Jurkat, Clone E6-1 (cell line): ENCODE measurements at regions not wholly inside any gene's neighbourhood (a gene's known extent, or its start where the extent isn't known, plus 50 kb on each side); places are given as distances from the start of the nearest gene placed in this dataset.
"Not testable (repeated sequence)": the region's sequence is repeated elsewhere in the genome, so short reads cannot be mapped to it uniquely, and the experiment has no call there.

ENCODE experiments used
- DNase-seq: peaks from one replicate; pipeline ENCODE4 v3.0.0-alpha.2; 2011; ENCODE audit warnings: low read depth, low spot score
- H3K4me3 ChIP-seq: 2 replicates; pipeline ENCODE4 v1.5.1; 2011; ENCODE audit warnings: mild to moderate bottlenecking, low read length, control low read depth, moderate library complexity

DNA sequence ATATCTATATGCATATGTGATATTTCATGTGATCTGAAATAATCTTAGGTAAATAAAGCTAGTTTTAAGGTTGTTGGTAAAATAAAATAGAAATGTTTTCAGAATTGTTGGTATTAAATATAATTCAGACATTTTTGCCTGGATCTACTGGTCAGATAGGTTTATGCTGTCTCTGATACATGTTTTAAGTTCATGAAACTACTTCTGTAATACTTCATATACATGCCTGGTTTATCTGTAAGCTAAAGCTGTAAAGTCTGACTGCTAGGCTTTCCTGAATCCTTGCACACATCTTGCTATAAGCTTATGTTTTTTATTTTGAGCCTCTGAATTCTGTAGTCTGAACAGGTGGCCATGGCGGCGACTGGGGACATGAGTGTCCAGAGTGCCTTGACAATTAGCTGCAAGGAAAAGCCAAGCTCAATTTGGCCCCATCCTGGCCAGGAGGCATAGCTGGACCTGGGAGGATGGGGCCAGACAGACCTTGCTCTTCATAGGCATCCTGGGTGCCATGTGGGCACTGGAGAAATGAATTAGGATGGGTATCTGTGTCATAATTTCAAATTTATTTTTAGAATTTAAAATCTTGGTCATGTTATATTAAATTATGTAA is 241.0 kb upstream of the UBASH3B start:
- DNase-seq = no peak
- no peak overlapping the region for H3K4me3 ChIP-seq

DNA sequence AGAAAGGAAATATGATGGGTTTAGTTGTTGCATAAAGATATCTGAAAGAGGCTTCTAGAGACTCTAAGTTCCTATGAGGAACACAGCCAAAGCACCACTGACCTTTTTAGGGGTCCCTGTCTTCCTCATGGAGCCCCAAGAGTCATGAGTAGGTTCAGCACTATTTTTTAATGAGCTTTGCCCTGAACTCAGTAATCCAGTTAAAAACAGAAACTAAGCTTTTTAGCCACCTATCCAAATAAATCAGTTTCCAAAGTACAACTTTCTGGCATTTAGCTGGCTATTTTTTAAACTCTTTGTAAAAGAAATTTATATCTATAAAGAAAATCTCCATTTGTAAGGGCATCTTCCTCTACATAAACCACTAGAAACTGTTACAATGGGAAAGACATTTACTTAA is 241.8 kb upstream of the UBASH3B start:
- no peak for DNase-seq
- no peak overlapping the region for H3K4me3 ChIP-seq

DNA sequence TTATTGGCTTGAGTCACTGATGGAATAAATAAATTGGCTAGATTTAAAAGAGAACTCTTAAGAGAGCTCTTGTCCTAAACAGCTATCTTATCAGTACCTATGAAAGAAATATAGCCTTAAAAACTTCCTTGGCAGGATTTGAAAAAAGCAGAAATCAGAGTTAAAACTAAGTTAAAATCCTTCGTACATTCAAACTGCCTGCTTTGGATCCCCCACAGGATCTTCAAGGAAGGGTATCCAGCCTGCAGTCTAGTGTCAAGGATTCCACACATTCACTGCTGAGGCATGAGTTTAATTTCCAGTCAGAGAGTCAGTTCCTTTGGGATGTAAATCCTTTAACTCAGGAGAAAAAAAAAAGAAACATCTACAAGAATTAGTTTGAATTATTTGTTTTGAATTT is 242.9 kb upstream of the UBASH3B start:
- H3K4me3 ChIP-seq = no peak overlapping the region
- DNase-seq = no peak

DNA sequence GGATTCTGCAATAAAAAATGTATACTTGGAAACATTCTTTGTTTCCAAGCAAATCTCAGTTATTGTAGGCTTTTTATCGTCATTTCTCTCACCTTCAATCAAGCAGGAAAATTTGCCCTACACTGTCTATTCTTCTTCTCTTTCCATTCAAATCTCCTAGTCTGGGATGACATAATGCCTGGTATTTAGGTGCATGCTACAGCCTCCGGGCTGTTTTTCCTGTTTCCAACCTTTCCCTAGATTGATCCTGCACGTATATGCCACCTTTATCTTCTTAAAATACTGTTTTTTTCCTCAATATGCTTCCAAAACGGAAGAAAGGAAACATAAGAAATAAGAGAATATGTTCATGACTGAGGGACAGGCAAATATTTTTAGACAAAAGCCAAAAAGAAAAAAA is 249.1 kb upstream of the UBASH3B start:
- no peak overlapping the region for H3K4me3 ChIP-seq
- DNase-seq = no peak

DNA sequence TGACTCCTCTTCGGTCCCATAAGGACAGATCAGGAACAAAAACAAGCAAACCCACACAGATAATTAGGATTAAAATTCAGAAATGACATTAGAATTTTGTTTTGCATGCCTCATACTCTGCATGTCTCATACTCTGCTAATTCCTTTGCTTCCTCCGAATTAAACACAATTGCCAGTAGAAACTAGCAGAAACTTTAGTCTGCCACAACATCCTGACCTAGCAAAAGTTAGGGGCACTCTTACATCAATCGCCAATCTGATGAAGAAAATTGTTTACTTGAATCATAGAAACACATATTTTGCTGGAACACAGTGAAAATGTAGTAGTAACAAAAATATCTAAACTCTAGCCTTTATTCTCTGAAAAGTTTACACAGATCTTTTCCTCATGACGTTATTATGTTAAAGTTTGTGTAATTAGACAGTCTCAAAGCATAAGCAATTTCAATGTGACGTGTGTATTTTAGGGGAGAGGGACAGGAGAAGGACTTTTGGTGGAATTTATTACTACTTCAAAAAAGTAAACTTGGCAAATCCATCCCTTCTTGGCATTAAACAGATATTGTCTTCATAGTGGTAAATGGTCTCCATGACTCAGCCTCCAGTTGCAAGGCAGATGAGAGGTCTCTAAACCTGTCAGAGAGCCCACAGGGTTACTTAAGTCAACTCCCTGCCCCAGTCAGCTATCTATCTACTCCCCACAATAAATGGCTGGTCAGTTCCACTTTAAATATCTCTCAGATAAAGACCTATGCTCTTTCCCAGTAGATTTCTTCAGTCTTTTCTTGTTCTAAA is 249.8 kb upstream of the UBASH3B start:
- DNase-seq = no peak
- H3K4me3 ChIP-seq = no peak overlapping the region

DNA sequence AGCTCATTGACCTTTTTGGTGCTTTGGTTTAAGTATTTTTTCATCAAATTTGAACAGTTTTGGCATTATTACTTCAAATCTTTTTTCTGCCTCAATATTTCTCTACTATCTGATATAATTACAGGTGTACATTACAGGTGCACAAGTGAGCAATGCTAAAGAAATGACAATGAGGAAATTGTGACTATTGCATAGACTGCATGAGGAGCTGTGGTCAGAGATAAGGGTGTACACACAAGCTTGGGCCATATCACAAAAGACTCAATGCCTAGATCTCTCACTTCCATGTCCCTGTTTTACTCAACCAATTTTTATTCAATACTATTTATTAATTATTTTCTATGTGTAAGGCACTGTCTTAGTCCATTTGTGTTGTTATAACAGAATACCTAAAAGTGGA is 251.0 kb upstream of the UBASH3B start:
- DNase-seq = no peak
- no peak overlapping the region for H3K4me3 ChIP-seq

DNA sequence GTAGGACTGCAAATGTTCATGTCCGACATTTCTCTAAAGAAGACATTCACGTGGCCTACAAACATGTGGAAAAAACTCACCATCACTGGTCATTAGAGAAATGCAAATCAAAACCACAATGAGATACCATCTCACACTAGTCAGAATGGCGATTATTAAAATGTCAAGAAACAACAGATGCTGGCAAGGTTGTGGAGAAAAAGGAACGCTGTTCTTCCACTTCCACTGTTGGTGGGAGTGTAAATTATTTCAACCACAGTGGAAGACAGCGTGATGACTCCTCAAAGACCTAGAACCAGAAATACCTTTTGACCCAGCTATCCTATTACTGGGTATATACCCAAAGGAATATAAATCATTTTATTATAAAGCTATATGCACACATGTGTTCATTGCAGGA is 253.9 kb upstream of the UBASH3B start:
- not testable (repeated sequence) for H3K4me3 ChIP-seq, DNase-seq

DNA sequence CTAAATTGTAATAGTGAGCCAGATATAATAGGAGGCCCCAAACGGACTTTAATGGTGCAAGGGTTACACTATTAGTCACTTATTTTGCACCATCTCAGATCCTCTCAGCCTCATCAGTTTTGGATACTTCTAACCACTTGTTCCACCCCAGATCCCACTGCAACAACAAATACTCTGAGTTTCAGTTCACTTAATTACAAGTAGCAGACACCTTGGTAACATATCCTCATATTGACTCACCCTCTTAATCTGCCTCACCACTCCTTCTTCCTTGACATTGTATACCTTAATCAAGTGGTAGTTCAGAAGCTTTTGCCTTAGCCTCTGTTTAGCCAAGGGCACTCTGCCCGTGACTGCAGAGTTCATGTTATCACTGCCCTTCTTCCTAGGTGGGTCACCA is 256.1 kb upstream of the UBASH3B start:
- no peak for DNase-seq
- no peak overlapping the region for H3K4me3 ChIP-seq

DNA sequence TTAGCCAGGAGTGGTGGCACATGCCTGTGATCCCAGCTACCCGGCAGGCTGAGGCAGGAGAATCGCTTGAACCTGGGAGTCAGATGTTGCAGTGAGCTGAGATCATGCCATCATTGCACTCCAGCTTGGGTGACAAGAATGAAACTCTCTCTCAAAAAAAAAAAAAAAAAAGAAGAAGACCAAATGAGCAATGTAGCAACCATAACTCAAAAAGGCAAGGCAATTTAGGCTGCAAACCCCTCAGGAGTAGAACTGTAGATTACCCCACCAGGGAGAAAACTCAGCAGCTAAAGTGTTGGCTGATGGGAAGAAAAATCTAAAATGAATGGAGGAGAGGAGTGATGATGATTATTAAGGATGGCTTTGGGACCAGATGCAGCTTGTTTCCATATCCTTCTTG is 256.7 kb upstream of the UBASH3B start:
- no peak for DNase-seq
- H3K4me3 ChIP-seq = no peak overlapping the region

DNA sequence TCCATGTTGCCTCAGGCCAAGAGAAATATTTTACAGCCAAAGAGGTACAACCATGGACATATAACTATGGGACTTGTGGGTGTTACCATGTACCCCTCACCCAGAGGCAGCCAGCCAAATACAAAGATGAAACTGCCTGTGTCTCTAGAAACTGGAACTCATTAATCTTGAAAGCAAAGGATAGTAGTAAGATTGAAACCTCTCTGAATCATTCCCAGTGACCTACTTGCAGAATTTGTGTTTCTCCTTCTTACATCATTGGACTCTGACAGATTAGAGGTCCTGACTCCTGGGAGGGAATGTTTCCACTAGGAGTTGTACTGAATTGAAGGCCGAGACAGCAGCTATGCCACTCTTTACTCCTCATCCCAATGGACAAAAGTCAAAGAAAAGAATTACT is 257.4 kb upstream of the UBASH3B start:
- DNase-seq = no peak
- H3K4me3 ChIP-seq = no peak overlapping the region

DNA sequence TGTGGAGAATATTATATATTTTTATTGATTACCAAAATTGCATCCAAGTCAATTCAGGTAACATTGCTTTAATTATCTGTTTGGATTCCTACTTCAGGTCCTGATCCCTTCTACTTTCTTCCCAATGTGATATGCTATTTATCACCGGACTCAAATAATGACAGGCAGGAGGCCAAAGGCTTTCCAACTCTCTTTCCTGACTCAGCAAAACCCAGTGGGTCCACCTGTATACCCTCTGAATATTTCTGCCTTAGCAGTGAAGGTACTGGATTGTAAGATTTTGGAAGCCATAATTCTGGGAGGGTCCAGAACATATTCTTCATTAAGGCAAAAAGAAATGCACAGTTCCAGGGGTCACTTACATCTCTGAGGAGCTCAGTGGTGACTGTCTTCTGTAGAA is 260.2 kb upstream of the UBASH3B start:
- H3K4me3 ChIP-seq = no peak overlapping the region
- no peak for DNase-seq

DNA sequence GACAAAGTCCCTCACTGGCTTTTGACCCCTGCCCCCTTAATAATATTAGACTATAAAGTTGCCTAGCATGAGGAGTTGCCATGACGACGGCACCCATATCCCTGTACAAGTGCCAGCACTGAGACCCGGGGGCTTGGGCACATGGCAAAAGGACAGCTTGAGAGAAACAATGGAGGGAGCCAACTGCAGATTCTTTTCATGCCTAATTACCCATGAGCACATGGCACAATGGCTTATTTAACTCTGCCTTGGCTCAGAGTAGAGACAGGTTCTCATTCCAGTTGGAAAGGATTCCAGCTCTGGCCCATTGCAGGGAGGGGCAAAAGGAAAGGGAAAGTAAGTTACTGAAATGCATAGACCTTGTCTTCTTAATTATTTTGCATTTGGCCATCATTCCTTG is 261.2 kb upstream of the UBASH3B start:
- no peak overlapping the region for H3K4me3 ChIP-seq
- no peak for DNase-seq

DNA sequence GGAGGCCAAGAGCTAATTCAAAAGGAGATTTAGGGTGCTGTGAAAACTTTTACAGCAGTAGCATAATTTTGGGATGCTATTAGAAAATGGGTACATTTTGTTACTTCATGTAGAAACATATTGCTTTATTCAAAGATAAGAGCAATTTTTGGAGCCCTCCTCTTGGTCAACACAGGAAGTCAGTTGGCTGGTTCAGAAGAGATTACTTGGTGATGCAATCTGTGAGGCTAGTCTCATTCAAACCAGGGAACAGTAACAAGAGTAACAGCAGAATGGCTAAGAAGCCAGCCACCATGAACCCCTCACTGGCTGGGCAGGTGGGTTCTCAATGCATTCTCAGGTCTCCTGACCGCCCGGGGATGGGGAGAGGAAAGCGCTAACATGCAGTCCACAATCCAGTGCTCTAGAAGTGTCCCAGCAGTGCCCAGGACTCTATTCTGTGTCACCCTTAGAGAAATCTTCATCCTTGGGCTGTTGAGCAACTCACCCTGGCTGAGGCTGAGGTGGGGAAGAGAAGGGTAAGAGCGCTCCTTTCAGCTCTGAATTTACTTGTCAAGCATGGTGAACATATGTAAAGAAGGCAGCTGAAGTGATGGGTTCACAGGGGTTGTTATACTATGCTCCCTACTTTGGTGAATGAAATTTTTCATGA is 262.2 kb upstream of the UBASH3B start:
- no peak for DNase-seq
- H3K4me3 ChIP-seq = no peak overlapping the region

DNA sequence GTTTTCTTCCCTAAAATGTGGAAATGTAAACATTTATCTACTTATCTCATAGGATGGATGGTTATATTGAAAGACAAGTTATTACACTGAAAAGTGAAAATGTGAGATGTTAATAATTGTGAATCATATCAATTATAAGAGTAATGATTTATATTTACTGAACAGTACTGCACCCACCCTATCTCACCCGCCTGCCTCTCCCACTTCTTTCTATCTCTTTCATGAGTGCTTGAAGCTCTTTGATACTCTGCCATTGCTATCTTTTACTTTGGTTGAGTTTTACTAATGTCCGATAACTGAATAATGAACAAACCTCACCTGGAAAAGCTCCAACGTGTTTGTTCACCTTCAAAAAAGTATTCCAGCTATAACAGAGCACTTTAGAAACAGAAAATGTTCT is 263.0 kb upstream of the UBASH3B start:
- no peak overlapping the region for H3K4me3 ChIP-seq
- no peak for DNase-seq

DNA sequence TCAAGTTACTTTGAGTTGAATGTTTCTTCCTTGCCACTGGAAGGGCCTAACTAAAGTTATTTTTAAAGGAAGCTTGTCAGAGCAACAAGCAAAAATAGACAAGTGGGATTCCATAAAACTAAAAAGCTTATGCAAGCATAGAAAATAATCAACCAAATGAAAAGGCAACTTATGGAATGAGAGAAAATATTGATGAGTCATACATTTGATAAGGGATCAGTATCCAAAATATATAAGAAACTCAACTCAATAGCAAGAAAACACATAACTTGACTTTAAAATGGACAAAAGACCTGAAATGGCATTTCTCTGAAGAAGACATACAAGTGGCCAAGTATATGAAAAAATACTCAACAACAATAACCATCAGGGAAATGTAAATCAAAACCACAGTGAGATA is 264.5 kb upstream of the UBASH3B start:
- DNase-seq = no peak
- no peak overlapping the region for H3K4me3 ChIP-seq

DNA sequence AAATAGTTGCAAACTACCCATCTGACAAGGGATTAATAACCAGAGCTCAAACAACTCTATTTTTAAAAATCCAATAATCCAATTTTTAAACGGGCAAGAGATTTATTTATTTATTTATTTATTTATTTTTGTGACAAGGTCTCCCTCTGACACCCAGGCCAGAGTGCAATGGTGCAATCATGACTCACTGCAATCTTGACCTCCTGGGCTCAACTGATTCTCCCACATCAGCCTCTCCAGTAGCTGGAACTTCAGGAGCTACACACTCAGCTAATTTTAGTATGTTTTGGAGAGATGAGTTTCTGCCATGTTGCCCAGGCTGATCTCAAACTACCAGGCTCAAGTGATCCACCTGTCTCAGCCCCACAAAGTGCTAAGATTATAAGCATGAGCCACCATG is 267.2 kb upstream of the BLID start:
- DNase-seq = no peak
- no peak overlapping the region for H3K4me3 ChIP-seq

DNA sequence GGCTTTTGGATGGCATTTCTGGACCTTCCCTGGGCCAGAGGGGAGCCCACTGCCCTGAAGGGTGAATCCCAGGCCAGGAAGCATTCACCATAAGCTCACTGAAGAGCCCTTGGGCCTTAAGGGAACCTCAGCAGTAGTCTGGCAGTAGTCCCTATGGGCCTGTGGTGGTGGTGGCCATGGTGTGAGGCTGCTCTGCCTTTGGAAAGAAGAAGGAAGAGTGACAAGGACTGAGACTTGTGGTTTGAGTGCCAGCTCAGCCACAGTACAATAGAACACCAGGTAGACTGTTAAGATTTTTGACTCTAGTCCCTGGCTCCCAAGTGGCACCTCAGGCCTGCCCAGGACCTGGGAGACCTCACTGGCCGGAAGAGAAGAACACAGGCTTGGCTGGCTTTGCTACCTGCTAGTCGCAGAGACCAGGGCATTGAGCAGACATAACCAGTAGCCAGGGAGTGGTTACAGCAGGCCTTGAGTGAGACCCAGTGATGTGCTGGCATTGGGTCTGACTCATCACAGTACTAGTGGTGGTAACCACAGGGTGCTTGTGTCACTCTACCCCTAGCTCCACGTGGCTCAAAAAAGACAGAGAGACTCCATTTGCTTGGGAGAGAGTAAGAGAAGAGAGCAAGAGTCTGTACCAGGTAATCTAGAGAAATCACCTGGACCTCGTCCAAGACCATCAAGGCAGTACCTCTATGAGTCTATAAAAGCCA is 259.8 kb upstream of the BLID start:
- no peak overlapping the region for H3K4me3 ChIP-seq
- DNase-seq = no peak

DNA sequence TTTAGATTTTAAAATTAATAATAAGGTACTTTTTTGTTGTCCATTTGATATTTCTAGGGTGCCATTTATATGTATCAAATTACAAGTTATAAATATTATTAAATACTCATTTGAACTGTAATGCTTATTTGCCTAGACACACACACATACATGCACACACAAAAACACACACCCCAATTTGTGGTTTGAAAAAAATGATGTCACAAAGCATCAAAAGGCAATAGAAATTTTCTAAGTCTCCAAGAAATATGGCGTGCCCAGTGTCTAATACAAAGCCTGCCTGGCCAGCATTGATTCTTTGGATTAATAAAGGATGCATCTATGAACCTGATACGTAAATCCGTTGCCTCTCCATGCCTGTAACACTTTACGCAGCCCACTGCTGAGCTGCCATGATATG is 252.8 kb upstream of the BLID start:
- no peak overlapping the region for H3K4me3 ChIP-seq
- DNase-seq = no peak

DNA sequence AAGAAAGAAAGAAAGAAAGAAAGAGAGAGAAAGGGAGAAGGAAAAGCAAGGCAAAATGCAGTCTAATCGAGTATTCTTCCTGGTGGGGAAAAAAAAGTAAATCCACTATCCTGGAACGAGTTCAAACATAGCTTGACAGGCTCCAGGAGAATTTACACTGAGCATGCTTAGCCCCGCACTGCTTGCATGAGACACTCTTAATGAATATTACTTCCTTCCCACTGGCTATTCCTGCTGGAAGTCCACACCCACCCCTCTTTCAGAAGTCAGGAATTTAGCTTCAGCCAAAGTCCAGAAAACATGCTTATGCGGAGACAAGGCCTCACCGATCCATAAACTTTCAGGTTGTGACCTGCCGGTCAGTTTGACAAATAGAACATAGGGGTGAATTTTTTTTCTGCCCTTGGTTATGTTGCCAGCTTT is 251.8 kb upstream of the BLID start:
- no peak overlapping the region for H3K4me3 ChIP-seq
- DNase-seq = no peak
